GM10266 (cell line): ENCODE measurements at regions not wholly inside any gene's neighbourhood (a gene's known extent, or its start where the extent isn't known, plus 50 kb on each side); places are given as distances from the start of the nearest gene placed in this dataset.

Source experiments
- DNase-seq: peaks from one replicate; pipeline ENCODE4 v3.0.0; 2012; ENCODE audit errors: extremely low spot score
- TF ChIP-seq, protein P1 (sequence below): IDR thresholded peaks from 2 replicates; pipeline ENCODE4 v1.5.1; 2012; ENCODE audit warnings: mild to moderate bottlenecking, low read depth; ENCODE audit not compliant: control insufficient read depth, insufficient read depth; ENCODE audit errors: missing control alignments

- TF ChIP-seq, protein P1, sequence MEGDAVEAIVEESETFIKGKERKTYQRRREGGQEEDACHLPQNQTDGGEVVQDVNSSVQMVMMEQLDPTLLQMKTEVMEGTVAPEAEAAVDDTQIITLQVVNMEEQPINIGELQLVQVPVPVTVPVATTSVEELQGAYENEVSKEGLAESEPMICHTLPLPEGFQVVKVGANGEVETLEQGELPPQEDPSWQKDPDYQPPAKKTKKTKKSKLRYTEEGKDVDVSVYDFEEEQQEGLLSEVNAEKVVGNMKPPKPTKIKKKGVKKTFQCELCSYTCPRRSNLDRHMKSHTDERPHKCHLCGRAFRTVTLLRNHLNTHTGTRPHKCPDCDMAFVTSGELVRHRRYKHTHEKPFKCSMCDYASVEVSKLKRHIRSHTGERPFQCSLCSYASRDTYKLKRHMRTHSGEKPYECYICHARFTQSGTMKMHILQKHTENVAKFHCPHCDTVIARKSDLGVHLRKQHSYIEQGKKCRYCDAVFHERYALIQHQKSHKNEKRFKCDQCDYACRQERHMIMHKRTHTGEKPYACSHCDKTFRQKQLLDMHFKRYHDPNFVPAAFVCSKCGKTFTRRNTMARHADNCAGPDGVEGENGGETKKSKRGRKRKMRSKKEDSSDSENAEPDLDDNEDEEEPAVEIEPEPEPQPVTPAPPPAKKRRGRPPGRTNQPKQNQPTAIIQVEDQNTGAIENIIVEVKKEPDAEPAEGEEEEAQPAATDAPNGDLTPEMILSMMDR = no peak
- DNase-seq = no peak
These were observed 79.8 kb upstream of the TENT5A start for GRCh38 chr6:81832304-81832703.

DNA sequence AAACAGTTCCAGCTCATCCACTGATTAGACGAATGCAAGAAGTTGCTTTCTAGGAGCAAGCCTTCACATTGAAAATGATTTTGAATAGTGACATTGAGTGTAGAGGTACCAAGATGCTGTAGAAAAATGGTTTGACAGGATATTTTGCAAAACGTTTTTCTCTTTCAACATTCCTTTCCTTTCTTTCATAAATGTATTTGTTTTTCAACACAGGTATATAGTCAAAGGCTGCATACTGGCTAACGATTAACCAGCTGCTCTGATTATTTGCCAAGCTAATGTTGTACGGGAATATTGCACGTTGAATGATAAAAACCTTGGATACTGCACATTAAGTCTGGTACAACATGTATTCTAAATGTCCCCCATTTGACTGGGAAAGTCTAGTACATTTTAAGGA lies 78.8 kb upstream of the TENT5A start:
- TF ChIP-seq, protein P1 = no peak
- DNase-seq = no peak

GRCh38 chr6:81826784-81827183 lies 74.3 kb upstream of the TENT5A start:
- no peak for DNase-seq
- TF ChIP-seq, protein P1 = no peak

- TF ChIP-seq, protein P1 = no peak
- DNase-seq = no peak
These were observed 70.1 kb upstream of the TENT5A start for GRCh38 chr6:81822568-81822967.

- TF ChIP-seq, protein P1 = no peak
These were observed 69.0 kb upstream of the TENT5A start for GRCh38 chr6:81821449-81821848.

GRCh38 chr6:81820980-81821379 lies 68.5 kb upstream of the TENT5A start:
- TF ChIP-seq, protein P1 = no peak
- DNase-seq = no peak

More at GRCh38 chr6:81821449-81821848, 69.0 kb upstream of the TENT5A start:
- no peak for DNase-seq

DNA sequence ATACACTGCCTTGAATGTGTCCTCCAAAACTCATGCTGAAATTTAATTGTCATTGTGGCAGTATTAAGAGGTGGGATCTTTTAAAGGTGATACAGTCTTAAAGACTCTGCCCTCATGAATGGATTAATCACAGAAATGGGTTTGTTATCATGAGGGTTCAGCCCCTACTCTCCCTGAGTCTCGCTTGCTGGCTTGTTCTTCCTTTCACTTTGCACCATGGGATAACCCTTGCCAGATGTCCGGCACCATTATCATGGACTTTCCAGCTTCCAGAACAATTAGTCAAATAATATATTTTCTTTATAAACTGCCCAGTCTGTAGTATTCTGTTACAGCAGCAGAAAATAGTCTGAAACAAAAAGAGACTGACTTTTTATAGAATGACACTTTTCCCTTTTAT lies 67.9 kb upstream of the TENT5A start:
- no peak for DNase-seq
- TF ChIP-seq, protein P1 = no peak
